Tibial artery (tissue), 4 donors: ENCODE measurements at regions not wholly inside any gene's neighbourhood (a gene's known extent, or its start where the extent isn't known, plus 50 kb on each side); places are given as distances from the start of the nearest gene placed in this dataset.

Experiments
- DNase-seq, 2 donors: peaks; one replicate each; pipeline ENCODE4 v3.0.0-alpha.2; 2019
- H3K27ac ChIP-seq, 2 donors: fragments of 200-600 bp; sonication (generic) in 1 of 2; 1 replicate in 1 of 2; 2 replicates in 1 of 2; pipeline ENCODE4 v1.5.1; 2018 to 2019; ENCODE audit warnings: mild to moderate bottlenecking in 1 of 2
- H3K27me3 ChIP-seq, 2 donors: fragments of 200-600 bp; sonication (generic) in 1 of 2; one replicate each; pipeline versions ENCODE4 v1.5.1 to v1.6.0; 2016 to 2019
- H3K36me3 ChIP-seq, 3 donors: fragments of 200-600 bp; sonication (generic) in 2 of 3; one replicate each; pipeline ENCODE4 v1.5.1; 2016 to 2019; ENCODE audit warnings: mild to moderate bottlenecking in 2 of 3
- H3K4me1 ChIP-seq, 4 donors: fragments of 200-600 bp; sonication (generic) in 2 of 4; 1 replicate in 3 of 4; 2 replicates in 1 of 4; pipeline ENCODE4 v1.5.1; 2016 to 2019
- H3K4me3 ChIP-seq, 2 donors: fragments of 200-600 bp; sonication (generic) in 1 of 2; 1 replicate in 1 of 2; 2 replicates in 1 of 2; pipeline ENCODE4 v1.5.1; 2018 to 2019; ENCODE audit warnings: mild to moderate bottlenecking in 2 of 2
- H3K9me3 ChIP-seq, 3 donors: fragments of 200-600 bp; sonication (generic) in 1 of 3; one replicate each; pipeline ENCODE4 v1.5.1; 2016 to 2019
- intact Hi-C: fragments of 100-400 bp; cut with DNase I; formaldehyde crosslinking; loops from one replicate; pipeline ENCODE4 v1.15.0; 2023; ENCODE audit warnings: low total_unique reads
- TF ChIP-seq, protein P1 (sequence below), 2 experiments: fragments of 200-600 bp in 1 of 2; fragments of 450-650 bp in 1 of 2; IDR thresholded peaks; one replicate each; pipeline ENCODE4 v1.5.1; 2017 to 2019; ENCODE audit warnings: antibody characterized with exemption in 2 of 2, mild to moderate bottlenecking in 1 of 2, moderate library complexity in 1 of 2

DNA sequence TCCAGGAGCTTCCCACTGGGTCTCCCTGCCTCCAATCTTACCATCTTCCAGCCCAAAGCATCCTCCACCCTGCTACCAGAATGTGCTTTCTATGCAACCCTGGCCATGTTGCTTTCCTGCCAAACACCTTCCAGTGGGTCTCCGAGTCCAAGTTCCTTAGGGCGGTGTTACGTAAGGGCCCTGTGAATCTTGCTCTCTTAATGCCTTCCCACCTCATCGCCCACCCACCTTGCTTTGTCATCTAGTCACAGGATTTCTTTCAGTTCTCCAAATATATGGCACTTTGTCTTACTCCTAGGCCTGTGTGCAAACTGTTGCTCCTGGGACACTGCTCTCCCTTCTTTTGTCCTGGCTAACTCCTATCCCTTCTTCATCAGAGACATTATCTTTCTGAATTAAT lies 344.5 kb downstream of the RPS24 start:
- Histone ChIP-seq H3K36me3 (no peaks in the 10 kb centered on the region), H3K4me1 (no peaks in the 10 kb centered on the region), H3K9me3 (peaks cover 0 to 7% (median 4%) of the 10 kb centered on the region in 3 donors), H3K27me3 (no peaks in the 10 kb centered on the region), H3K4me3 (no peak overlapping the region), H3K27ac (no peak overlapping the region)
- TF ChIP-seq, protein P1, sequence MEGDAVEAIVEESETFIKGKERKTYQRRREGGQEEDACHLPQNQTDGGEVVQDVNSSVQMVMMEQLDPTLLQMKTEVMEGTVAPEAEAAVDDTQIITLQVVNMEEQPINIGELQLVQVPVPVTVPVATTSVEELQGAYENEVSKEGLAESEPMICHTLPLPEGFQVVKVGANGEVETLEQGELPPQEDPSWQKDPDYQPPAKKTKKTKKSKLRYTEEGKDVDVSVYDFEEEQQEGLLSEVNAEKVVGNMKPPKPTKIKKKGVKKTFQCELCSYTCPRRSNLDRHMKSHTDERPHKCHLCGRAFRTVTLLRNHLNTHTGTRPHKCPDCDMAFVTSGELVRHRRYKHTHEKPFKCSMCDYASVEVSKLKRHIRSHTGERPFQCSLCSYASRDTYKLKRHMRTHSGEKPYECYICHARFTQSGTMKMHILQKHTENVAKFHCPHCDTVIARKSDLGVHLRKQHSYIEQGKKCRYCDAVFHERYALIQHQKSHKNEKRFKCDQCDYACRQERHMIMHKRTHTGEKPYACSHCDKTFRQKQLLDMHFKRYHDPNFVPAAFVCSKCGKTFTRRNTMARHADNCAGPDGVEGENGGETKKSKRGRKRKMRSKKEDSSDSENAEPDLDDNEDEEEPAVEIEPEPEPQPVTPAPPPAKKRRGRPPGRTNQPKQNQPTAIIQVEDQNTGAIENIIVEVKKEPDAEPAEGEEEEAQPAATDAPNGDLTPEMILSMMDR (IDR thresholded peaks at IDR 0.05), result no peak
- DNase-seq, result no peak
- intact Hi-C loops, result no loop called here

DNA sequence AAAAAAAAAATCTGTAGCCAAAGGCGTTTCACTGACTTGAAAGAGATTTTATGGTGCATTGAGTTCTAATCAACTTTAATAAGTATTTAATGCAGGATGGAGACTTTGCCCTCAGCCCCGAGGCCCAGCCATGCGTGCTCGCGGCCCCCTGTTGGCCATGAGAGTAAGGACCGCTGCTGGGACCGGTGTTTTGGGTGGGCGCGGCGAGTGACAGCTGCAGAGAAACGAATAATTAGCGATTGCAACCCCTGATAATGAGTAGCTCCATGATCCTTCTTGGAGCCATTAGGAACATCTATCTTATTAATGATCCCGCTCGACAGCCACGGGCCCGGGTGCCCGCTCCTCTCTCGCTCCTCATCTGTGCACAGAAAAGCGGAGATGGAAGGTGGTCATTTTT lies 347.4 kb downstream of the RPS24 start:
- no peaks in the 10 kb centered on the region for H3K36me3 ChIP-seq
- no peaks in the 10 kb centered on the region for H3K4me1 ChIP-seq
- no peaks in the 10 kb centered on the region for H3K27me3 ChIP-seq
- intact Hi-C loops, result no loop called here
- TF ChIP-seq, protein P1 (IDR thresholded peaks at IDR 0.05), result no peak
- H3K4me3 ChIP-seq, result no peak overlapping the region
- H3K9me3 ChIP-seq, result peaks cover 0 to 7% (median 4%) of the 10 kb centered on the region in 3 donors
- DNase-seq, result no peak
- no peak overlapping the region for H3K27ac ChIP-seq

DNA sequence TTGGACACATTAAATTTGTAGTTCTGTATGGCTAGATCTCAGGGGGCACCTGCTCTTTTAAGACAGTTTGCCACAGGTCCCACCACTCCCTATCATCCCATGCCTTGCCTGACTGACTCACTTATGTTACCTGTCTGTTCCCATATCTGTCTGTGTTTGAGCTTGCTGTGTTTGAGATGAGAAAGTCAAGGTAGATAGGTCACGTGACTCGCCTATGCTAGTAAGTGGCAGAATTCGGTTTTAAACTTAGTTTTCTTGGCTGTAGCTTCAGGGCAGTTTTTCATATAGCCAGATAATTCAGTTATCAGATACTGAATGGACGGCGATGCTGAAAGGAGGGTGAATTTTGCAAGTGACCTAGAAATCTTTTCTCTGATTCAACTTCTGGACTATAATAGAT lies 348.4 kb downstream of the RPS24 start:
- no peak overlapping the region for H3K4me3 ChIP-seq
- no peaks in the 10 kb centered on the region for H3K4me1 ChIP-seq
- TF ChIP-seq, protein P1 (IDR thresholded peaks at IDR 0.05), result no peak
- H3K27me3 ChIP-seq, result no peaks in the 10 kb centered on the region
- no peak for DNase-seq
- no peaks in the 10 kb centered on the region for H3K36me3 ChIP-seq
- intact Hi-C loops, result no loop called here
- peaks cover 0 to 7% (median 4%) of the 10 kb centered on the region in 3 donors for H3K9me3 ChIP-seq
- no peak overlapping the region for H3K27ac ChIP-seq

DNA sequence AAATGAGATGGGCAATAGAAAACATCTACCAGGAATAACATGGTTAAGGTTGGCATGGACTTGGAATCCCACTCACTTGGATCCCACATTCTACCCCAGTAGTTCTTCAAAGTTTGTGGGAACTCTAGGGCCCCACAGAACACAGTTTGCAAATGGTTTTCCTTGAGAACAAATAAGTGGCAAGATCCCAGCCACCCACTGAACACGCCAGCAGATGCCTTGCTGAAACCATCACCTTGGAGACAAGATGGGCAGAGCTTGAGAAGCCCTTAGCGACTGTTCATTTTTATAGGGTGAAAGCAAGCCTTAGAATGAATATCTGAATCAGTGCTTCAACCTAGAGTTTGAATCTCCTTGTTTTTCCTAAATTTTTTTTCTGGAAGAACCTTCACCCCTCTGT lies 349.1 kb downstream of the RPS24 start:
- Histone ChIP-seq H3K4me3 (no peak overlapping the region), H3K27me3 (no peaks in the 10 kb centered on the region), H3K4me1 (no peaks in the 10 kb centered on the region), H3K27ac (no peak overlapping the region), H3K9me3 (peaks cover 0 to 7% (median 4%) of the 10 kb centered on the region in 3 donors), H3K36me3 (no peaks in the 10 kb centered on the region)
- DNase-seq, result no peak
- intact Hi-C loops, result no loop called here
- TF ChIP-seq, protein P1 (IDR thresholded peaks at IDR 0.05), result no peak

DNA sequence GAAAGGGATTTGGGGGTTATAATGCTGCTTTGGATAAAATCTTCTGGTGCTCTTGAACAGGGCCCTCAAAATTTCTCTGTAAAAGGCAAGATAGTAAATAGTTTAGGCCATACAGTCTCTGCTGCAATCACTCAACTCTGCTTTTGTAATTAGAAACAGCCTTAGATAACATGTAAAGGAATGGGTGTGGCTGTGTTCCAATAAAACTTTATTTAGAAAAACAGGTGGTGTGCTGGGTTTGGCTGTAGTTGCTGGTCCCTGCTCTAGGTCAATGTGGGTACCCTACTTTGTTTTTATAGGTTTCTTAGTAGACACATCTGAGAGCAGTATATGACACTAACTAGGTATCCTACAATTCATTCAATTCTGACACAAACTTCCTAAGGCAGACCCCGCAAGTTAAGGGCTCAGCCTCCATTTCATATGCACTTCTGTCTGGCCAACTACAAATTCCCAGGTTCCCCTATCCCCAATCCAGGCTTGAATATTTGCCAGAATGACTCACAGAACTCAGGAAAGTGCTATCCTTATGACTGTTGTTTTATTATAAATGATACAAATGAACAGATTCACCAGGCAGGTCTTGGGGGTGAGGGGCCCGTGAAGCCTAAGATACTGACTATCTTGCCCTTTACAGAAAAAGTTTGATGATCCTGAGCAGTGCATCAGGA lies 349.9 kb downstream of the RPS24 start:
- TF ChIP-seq, protein P1 (IDR thresholded peaks at IDR 0.05), result no peak
- intact Hi-C loops, result no loop called here
- no peak for DNase-seq
- Histone ChIP-seq H3K36me3 (no peaks in the 10 kb centered on the region), H3K9me3 (peaks cover 0 to 7% (median 4%) of the 10 kb centered on the region in 3 donors), H3K4me1 (no peaks in the 10 kb centered on the region), H3K4me3 (no peak overlapping the region), H3K27ac (no peak overlapping the region), H3K27me3 (no peaks in the 10 kb centered on the region)

DNA sequence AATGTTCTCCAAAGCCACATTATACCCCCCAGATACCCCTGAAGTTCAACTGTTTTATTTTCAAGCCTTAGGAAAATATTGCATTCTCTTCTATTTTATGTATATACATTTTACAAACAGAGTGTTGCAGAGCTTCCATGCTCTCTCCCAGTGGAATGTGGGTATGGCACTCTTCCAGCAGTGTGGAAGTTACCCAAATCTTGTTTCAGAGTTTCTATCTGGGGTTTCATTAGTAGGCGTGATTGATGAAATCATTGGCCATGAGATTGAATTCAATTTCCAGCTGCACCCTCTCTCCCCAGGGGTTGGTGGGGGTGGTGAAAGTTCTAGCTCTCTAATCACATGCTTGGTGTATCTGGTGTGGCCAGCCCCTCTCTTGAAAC lies 350.4 kb downstream of the RPS24 start:
- no peaks in the 10 kb centered on the region for H3K27me3 ChIP-seq
- H3K36me3 ChIP-seq, result no peaks in the 10 kb centered on the region
- TF ChIP-seq, protein P1 (IDR thresholded peaks at IDR 0.05), result no peak
- intact Hi-C loops, result no loop called here
- no peak overlapping the region for H3K27ac ChIP-seq
- peaks cover 0 to 7% (median 4%) of the 10 kb centered on the region in 3 donors for H3K9me3 ChIP-seq
- no peak for DNase-seq
- H3K4me3 ChIP-seq, result no peak overlapping the region
- H3K4me1 ChIP-seq, result no peaks in the 10 kb centered on the region
